GM19438 (cell line): ENCODE measurements at regions not wholly inside any gene's neighbourhood (a gene's known extent, or its start where the extent isn't known, plus 50 kb on each side); places are given as distances from the start of the nearest gene placed in this dataset.
"Not testable (repeated sequence)": the region's sequence is repeated elsewhere in the genome, so short reads cannot be mapped to it uniquely, and the experiment has no call there.

Source experiments
- ATAC-seq: cut with Tn5 transposase; IDR thresholded peaks from one replicate; pipeline ENCODE4 v1.9.1; 2021; ENCODE audit warnings: low read depth; ENCODE audit not compliant: unreplicated experiment

DNA sequence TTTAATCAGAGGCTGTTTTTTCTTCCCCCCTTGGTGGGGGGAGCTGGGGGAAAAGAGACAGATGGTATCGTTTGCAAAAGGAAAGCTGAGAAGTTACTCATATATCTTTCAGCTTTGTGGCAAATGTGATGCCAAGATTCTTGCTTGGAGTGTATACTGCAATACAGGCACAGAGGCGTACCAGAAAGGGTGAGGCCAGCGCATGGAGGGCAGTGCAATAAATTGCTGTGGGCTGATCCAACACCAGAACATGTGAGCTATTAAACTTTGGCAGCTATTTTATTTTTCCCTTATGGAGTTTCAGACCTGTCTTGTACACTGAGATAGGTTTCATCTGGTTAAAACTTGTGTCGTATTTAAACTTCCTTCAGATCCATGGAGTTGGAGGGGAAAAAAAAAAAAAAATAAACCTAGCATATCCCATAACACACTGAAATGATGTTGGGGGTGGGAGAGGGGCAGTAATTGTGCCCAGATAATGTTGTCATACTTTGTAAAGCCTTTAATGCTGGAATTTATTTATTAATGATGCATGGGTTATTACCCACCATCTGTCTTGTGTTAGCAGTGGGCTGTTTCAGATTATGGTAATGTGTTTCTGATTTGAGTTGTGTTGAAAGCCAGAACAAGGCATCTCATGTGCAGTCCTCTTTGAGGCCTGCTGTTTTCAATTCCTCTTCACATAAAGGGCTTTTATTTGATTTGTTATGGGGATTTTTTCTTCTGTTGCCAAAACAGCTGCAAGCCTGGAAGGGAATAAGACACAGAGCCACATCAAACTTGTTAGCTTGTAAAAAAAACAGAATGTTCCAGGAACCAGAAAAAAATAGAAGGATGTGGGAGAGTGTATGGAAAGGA is 891.3 kb downstream of the TLE1 start:
- ATAC-seq: no peak

DNA sequence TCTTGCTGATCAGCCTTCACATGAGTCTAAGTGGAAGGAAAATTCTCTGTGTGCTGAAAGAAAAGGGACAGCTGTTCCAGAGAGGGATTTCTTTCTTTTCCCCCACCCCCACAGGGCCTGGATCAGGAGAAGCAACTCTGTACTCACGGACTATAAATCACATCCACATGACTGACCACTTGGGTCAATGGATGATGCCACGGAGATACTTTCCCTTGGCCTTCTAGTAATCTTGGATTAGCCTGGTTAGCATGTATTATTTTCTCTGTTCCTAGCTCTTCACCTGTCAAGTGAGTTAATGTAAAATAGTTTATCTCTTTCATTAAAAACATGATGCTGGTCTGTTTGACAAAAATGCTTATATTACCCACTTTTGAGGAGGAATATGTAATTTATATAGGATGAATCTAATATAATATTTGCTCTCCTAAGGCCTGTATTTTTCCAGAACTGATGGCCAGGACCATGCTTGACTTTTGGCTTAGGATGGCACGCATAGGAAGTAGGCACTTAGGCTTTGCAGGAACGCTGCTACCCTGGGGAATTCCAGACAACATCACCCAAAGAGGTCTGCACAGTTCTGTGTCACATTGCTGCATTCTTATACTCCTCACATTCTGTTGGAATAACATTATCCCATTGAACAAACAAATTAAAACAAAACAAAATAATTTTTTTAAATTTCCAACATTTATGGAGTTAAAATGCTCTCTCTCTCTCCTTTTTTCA is 892.1 kb downstream of the TLE1 start:
- no peak for ATAC-seq

DNA sequence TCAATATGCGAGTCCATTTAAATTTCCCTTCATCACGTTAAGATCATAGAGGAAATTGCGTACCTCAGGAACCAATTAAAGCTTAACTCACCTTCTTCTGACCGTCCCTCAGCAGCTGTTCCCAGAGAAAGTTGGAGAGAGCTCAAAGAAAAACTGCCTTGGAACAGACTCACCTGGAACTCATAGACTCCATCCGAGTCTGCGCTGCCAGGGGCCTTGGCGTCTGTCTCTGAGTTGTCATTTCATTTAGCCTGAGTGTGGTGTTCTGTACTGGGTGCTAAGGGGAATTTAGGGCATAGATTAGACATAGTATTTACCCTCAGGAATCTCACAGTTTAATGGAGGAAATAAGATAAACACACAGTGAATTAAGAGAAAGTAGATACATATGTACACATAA is 892.7 kb downstream of the TLE1 start:
- ATAC-seq: no peak

DNA sequence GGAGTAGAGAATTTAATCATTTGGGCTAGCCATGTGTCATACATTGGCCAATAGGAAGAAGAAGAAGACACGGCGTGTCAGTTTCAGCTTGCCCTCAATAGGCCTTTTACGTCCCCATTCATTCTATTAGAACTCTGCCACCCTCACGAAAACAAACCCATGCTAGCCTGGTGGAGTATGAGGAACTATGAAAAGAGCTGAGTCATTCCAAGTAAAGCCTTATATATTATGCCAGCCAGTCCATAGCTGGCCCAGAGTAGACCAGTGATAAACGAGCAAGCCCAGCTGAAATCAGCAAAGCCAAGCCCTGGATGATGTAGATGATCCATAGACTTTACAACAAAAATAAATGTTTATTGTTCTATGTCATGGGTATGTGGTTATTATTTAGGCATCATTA is 895.1 kb downstream of the TLE1 start:
- no peak for ATAC-seq

DNA sequence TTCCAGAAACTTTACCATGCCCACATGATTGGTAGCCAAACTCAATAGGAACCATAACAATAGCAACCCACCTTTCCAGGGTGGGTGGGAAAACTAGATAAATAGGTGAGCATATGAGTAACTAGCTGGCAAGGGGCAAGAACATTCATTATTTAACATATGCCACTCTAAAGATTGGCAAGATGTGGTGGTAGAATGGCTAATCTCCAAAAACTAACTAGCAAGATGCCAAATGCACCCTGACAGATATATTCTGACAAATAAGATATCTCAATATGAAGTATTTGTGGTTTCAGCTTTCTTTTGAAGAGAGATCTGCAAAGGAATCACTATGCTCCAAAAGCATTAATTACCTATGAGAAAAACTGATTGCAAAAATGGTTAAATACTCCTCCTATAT is 895.6 kb downstream of the TLE1 start:
- no peak for ATAC-seq

DNA sequence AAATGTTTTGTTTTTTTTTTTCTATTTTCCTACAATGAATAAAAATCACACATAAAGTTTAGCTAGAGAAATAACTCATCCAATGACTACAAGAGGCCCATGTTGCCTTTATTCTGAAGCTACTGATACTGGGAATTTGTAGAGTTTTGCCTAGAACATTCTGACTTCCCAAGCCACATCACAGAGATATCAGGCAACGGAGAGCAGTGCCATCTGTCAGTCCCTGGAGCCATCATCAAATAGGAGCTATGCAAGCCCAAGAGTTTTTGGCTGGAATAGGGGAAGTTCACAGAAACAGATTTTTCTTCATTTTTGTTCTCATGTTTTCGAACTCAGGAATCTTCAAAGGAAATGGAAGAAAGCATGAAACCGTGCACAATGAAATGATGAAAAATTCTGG is 896.6 kb downstream of the TLE1 start:
- no peak for ATAC-seq

DNA sequence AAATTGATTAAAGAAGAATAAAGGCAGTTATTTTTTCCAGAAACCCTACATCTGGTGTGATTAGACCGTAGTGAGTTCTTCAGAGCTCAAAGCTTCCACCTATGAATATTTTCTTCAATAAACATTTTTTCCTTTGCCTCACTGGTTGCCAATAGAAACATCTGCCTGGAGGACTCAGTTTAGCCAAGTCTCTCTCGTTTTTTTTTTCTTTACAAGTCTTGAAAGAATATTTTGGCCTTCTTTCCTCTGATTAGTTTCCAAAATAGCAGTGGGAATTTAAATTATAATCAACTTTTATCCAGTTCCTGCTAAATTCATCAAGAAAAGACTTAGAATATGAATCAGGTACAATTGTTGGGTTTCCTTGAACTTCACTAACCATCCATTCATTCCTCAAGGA is 897.5 kb downstream of the TLE1 start:
- no peak for ATAC-seq

DNA sequence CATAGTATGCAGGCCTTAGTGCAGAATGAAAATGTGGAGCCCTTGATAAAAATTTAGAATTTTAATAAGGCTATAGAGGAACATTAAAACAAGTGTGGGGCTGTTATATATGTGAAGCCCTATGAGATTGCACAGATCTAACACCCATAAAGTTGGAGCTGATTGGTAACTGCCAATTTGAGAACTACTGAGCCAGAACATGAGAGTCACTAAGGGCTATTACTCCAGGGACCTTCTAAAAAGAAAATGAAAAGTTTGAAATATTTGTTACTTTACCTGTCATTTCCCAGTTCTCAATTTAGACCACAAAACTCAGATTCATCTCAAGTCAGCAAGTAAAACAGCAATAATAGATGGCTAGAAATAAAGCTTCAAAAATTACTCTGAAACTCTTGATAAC is 898.6 kb downstream of the TLE1 start:
- no peak for ATAC-seq

DNA sequence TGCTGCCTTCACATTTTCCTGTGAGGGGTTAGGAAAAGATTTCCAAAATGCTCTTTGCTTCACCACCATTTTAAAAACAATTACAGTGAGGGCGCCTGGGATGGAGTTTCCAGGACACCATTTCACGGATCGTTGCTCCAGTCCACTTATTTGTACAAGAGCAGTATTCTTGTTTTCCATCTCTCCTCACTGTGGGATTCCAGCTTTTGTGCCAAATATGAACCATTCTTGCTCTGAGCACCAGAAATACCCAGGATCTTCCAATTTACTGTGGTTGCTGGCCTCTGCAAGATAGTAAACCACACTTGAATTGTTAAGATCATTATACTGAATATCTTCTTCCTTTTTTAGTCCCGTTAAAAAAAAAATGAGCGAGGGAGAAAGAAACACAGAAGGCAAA is 899.5 kb downstream of the TLE1 start:
- no peak for ATAC-seq

DNA sequence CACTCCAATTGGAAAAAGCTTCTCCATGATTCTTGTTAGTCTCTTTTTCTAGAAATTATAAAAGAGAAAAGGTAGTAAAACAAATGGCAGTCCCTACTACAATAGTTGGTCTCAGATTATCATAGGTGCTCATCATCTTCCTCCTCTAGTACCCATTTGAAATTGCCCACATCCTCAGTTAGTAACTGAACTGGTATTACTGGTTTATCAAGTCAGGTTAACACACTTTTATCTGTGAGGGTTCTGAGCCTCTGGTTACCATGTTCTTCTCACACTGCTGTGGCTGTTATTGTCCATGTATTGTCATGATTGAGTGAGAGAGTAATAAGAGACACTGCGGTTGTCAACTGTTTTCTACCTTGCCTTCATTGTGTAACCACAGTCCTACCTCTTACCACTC is 901.7 kb downstream of the TLE1 start:
- no peak for ATAC-seq

DNA sequence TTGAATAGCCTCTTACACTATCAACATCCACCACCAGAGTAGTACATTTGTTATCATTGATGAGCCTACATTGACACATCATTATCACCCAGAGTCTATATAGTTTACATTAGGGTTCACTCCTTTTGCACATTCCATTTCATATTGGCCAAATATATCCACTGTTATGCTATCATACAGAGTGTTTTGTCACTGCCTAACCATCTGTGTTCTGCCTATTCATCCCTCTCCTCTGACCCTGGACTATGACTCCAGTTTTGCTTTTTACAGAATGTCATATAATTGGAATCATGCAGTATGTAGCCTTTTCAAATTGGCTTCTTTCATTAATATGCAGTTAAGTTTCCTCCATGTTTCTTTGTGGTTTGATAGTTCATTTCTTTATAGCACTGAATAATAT is 904.7 kb downstream of the TLE1 start:
- ATAC-seq: no peak

DNA sequence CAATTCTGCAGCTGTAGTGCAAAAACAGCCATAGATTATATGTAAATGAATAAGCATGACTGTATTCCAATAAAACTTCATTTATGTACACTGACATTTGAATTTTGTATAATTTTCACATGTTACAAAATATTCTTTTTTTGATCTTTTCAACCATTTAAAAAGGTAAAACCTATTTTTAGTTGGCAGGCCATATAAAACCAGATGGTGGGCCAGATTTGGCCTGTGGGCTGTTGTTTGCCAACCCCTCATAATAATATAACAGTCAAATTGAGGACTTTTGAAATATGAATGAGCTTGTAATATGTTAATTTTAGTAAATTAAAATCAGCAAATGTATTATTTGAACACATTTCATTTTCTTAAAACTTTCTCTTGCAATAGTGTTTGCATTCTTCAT is 913.4 kb downstream of the TLE1 start:
- ATAC-seq: no peak

DNA sequence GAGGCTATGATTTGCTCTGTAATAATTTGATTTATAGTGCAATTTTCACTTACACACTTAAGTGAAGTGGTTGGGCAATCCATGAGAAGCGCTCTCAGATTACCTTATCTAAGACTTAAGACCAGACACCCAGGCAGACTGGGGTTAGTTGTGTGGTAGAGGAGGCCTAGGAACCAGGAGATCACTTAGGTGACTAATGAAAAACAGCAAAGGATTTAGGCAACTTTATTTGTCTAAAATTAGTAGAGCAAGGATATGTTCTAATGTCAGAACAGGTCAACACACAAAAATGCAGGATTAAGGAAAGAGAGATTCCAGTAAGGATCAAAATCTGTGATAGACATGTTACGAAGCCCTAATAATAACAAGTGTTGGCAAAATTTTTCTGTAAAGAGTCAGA is 913.8 kb downstream of the TLE1 start:
- ATAC-seq: no peak

DNA sequence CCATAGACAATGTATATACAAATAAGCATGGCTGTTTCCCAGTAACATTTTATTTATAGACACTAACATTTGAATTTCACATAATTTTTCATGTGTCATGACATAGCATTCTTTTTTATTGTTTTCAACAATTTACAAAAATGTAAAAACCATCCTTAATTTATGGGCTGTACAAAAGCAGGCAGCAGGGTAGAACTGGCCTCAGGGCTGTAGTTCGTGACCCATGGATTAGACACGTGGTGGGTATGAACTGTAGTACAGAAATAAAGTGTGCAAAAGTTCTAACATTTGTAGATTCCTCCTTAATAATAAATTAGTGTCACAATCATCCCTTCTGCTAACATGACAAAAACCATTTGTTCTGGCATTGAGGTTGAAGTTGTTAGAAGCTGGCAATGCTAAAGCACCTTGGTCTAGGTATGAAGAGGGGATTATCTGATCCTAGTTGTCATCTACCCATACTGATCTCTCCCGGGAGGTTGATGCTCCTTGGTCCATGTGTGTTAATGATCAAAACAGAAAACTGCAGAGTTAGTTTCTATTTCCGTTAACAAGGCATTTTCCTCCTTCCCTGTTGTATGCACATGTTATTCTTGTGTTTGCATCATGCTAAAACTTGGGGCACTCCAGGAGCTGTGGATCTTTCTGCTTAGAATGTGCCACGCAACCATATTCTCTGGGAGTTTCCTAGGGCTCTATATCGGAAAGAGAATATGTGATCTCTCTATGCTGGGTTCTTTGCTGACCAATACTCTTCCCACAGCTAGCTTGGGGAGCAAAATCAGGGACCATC is 917.6 kb downstream of the TLE1 start:
- no peak for ATAC-seq

DNA sequence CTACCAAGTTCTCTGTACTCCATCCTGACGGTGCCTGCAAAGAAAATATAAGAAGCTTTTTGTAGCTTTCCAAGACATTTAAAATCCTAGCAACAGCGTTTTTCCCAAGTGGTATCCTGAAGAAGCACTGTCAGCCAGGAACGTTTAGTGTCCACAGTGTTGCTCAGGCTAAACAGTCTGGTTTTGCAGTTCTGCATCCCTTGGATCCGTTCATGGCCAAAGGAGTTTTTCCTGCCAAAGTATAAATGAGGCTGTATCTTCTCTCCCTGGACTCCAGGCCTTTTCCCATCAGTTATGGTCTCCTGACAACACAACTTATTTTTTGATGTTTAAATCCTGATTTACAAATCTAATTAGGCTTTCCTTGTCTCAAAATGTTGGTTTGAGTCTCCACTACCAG is 925.8 kb downstream of the TLE1 start:
- no peak for ATAC-seq

DNA sequence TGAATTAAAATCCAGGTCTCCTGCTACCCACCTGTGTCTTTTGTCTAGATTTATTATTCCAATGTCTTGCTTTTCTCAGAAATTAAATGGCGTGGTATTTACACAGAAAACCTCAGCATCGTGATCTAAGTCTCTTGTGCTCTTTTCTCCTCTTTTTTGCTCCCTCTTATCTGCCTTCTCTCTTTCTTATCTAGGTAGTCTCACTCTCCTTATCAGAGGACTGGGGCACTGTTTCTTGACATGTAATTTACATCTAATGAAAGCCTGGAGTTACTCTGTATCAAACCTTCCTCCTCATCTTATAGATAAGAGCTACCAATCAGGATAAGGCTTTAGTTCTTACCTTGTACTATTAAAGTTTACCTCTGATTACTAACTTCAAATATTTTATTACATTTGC is 933.8 kb downstream of the TLE1 start:
- ATAC-seq: no peak

DNA sequence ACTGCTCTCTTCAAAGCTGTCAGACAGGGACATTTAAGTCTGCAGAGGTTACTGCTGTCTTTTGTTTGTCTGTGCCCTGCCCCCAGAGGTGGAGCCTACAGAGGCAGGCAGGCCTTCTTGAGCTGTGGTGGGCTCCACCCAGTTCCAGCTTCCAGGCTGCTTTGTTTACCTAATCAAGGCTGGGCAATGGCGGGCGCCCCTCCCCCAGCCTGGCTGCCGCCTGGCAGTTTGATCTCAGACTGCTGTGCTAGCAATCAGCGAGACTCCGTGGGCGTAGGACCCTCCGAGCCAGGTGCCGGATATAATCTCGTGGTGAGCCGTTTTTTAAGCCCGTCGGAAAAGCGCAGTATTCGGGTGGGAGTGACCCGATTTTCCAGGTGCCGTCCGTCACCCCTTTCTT is 942.3 kb downstream of the TLE1 start:
- ATAC-seq: not testable (repeated sequence)

DNA sequence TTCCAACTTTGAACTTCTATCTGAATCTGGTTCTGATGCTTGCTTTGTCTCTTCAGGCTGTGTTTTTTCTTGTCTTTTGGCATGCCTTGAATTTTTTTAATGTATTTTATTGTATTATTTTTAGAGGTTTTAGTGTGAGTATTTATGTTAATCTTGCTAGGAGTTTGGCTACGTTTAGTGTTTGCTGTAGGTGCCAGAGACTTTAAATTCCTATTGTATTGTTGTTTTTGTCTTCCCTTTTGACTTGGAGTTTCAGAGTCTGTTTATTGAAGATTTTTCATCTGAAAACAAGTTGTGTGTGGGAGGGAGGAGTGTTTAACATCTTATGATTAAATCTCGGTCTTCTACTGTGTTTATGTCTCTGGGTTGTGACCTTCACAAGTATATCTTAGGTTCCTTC is 956.8 kb downstream of the TLE1 start:
- no peak for ATAC-seq

DNA sequence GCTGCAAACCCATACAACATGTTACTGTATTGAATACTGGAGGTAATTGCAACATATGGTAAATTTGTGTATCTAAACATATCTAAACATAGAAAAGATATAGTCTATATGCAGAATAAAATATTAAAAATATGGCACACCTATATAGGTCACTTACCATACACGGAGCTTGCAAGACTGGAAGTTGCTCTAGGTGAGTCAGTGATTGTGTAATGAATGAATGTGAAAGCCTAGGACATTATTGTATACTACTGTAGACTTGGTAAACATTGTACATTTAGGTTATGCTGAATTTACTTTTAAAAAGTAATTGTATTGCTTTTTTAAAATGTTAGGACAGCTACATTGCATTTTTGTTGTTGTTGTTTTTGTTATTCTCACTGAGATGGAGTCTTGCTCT is 968.8 kb downstream of the TLE1 start:
- ATAC-seq: no peak

DNA sequence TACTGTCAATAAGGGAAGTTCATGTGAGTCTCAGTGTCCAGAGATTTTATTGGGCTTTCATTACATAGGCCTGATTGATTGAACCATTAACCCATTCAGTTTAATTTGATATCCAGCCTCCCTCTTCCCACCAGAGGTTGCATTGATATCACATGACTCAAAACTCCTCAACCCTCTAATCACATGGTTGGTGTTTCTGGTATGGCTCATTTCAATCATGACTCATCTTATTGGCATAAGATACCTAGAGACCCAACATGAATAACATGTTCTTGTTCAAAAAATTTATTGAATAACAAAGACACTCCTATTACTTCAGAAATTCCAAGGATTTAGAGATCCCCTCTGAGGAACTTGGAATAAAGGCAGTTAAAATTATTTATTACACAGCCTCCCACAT is 982.2 kb downstream of the TLE1 start:
- no peak for ATAC-seq

DNA sequence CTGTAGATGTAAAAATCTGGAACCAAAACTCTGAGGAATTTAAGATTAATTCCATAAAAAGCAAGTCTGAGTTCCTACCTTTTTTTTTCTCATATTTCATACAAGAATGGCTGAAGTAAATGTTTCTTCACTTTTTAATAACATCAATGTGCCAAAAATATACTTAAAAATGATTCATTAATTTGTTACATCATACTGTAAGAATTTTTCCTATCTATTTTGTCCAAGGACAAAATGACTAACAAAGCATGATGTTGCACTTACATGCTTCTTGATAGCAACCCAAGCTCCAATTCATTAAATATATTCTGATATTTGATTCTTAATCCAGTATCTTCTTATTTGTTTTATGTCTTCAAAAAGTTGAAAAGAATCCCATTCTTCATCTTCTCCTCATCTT is 988.3 kb downstream of the TLE1 start:
- ATAC-seq: no peak
